Gastroesophageal sphincter (tissue), 4 donors: ENCODE measurements at regions not wholly inside any gene's neighbourhood (a gene's known extent, or its start where the extent isn't known, plus 50 kb on each side); places are given as distances from the start of the nearest gene placed in this dataset.
"Not testable (repeated sequence)": the region's sequence is repeated elsewhere in the genome, so short reads cannot be mapped to it uniquely, and the experiment has no call there.

Experiments used
- ATAC-seq: fragments of 150-250 bp; one replicate; pipeline ENCODE4 v1.9.1; 2016; ENCODE audit warnings: mild to moderate bottlenecking, moderate library complexity
- H3K27ac ChIP-seq, 4 donors: fragments of 200-600 bp; sonication (generic) in 3 of 4; 1 replicate in 3 of 4; 2 replicates in 1 of 4; pipeline ENCODE4 v1.5.1; 2016 to 2019
- H3K27me3 ChIP-seq: fragments of 200-600 bp; sonication (generic); one replicate; pipeline ENCODE4 v1.5.1; 2019
- H3K36me3 ChIP-seq, 2 donors: fragments of 200-600 bp; sonication (generic); one replicate each; pipeline ENCODE4 v1.5.1; 2019; ENCODE audit warnings: control low read depth in 1 of 2
- H3K4me1 ChIP-seq, 3 donors: fragments of 200-600 bp; sonication (generic); 1 replicate in 2 of 3; 2 replicates in 1 of 3; pipeline ENCODE4 v1.5.1; 2016 to 2019; ENCODE audit warnings: control low read depth in 2 of 3
- H3K4me3 ChIP-seq, 2 donors: fragments of 200-600 bp; sonication (generic); one replicate each; pipeline ENCODE4 v1.5.1; 2019; ENCODE audit warnings: mild to moderate bottlenecking in 1 of 2, moderate library complexity in 1 of 2
- H3K9me3 ChIP-seq, 3 donors: fragments of 200-600 bp; sonication (generic); one replicate each; pipeline ENCODE4 v1.5.1; 2017 to 2019; ENCODE audit warnings: control low read depth in 2 of 3
- EP300 ChIP-seq: sonication (generic); formaldehyde crosslinking; IDR thresholded peaks from one replicate; pipeline ENCODE4 v1.6.1; 2017; ENCODE audit warnings: antibody characterized with exemption, mild to moderate bottlenecking
- POLR2A ChIP-seq, 2 donors: fragments of 450-650 bp; IDR thresholded peaks; one replicate each; pipeline ENCODE4 v1.6.1; 2017; ENCODE audit warnings: antibody characterized with exemption in 2 of 2, mild to moderate bottlenecking in 2 of 2, moderate library complexity in 1 of 2
- POLR2AphosphoS5 ChIP-seq: sonication (generic); formaldehyde crosslinking; IDR thresholded peaks from one replicate; pipeline ENCODE4 v1.6.1; 2017; ENCODE audit warnings: antibody characterized with exemption
- WGBS, 2 donors: methylation state at CpG; one replicate each; pipeline ENCODE4 v1.1.5; 2018; ENCODE audit warnings: low coverage in 1 of 2; 5-methylcytosine and 5-hydroxymethylcytosine counted together
- TF ChIP-seq, protein P1 (sequence below), 4 experiments: fragments of 200-600 bp in 2 of 4; fragments of 450-650 bp in 2 of 4; sonication (generic) in 1 of 4; IDR thresholded peaks; one replicate each; pipeline ENCODE4 v1.5.1; 2017 to 2019; ENCODE audit warnings: antibody characterized with exemption in 4 of 4, mild to moderate bottlenecking in 2 of 4, moderate library complexity in 2 of 4

DNA sequence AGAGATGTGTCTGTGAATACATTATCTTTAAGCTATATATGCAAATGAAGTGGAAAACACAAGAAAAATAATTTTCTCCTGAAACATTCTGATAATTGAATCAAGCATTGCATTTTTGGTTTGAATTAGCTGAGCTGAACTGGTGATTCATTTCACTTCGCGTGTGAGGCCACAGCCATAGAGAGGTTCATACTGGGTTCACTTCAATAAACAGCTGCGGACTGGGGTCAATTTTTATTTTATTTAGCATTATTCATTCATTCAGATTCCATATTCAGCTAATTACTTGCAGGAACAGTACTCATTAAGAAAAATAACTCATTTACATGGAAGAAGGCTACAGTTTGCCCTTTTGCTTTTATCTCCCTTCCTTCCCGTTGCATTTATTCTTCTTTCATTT, 195.2 kb upstream of the LRIG3 start:
- 64 to 65% methylated on average over 4 of the region's 4 CpGs for WGBS, 2 donors
- H3K27me3 ChIP-seq: no peaks in the 10 kb centered on the region
- ATAC-seq: no peak
- TF ChIP-seq POLR2A (IDR thresholded peaks at IDR 0.05): no peak
- no peak for TF ChIP-seq POLR2AphosphoS5
- TF ChIP-seq EP300: no peak
- TF ChIP-seq, protein P1, sequence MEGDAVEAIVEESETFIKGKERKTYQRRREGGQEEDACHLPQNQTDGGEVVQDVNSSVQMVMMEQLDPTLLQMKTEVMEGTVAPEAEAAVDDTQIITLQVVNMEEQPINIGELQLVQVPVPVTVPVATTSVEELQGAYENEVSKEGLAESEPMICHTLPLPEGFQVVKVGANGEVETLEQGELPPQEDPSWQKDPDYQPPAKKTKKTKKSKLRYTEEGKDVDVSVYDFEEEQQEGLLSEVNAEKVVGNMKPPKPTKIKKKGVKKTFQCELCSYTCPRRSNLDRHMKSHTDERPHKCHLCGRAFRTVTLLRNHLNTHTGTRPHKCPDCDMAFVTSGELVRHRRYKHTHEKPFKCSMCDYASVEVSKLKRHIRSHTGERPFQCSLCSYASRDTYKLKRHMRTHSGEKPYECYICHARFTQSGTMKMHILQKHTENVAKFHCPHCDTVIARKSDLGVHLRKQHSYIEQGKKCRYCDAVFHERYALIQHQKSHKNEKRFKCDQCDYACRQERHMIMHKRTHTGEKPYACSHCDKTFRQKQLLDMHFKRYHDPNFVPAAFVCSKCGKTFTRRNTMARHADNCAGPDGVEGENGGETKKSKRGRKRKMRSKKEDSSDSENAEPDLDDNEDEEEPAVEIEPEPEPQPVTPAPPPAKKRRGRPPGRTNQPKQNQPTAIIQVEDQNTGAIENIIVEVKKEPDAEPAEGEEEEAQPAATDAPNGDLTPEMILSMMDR (IDR thresholded peaks at IDR 0.05): no peak
- H3K27ac ChIP-seq: no peak overlapping the region
- H3K9me3 ChIP-seq: no peaks in the 10 kb centered on the region
- no peak overlapping the region for H3K4me3 ChIP-seq
- H3K4me1 ChIP-seq: peaks cover 0 to 10% (median 4%) of the 10 kb centered on the region in 3 donors
- H3K36me3 ChIP-seq: no peaks in the 10 kb centered on the region

DNA sequence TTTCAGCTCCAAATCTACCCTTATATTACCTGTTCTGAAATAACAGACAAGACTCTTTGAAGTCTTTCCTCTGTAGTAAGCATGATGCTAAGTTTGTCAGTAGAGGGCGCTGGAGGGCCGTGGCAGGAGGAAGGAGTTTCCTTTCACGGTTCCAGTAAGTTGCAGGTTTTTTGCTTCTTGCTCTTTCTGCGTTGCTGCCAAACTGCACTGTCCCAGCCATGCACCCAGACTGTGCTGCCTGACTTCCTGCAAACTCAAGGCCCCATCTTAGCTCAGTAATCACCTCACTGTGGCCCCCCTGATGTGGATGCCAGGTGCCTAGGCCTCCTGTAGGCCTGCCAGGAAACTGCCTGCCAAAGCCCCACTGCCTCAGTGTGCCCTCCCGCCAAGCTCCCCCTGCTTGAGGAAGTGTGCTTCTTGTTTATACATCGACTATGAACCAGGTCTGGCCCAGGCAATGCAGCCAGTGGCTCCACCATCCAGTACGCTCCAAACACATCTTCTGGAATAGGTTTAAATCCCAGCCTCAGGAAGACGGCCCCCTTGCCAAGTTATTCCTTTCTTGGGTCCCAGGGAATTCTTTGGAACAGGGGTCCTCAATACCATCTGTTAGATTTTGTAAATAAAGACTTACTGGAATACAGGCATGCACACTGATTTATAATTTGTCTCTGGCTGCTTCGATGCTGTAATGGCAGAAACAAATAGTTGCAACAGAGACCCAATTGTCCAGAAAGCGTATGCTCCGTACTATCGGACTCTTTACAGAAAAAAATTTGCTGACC, 193.7 kb upstream of the LRIG3 start:
- 45 to 75% methylated on average over 6 to 12 of the region's 12 CpGs for WGBS, 2 donors
- peak overlapping the region in 2 of 4 donors; percentile 8 to 31 for H3K27ac ChIP-seq
- H3K4me3 ChIP-seq: no peak overlapping the region
- ATAC-seq: peak; percentile 74
- peaks cover 0 to 10% (median 4%) of the 10 kb centered on the region in 3 donors for H3K4me1 ChIP-seq
- TF ChIP-seq, protein P1 (IDR thresholded peaks at IDR 0.05): peak; percentile 80 to 89 (median 85)
- no peak for TF ChIP-seq POLR2A (IDR thresholded peaks at IDR 0.05)
- H3K27me3 ChIP-seq: no peaks in the 10 kb centered on the region
- H3K9me3 ChIP-seq: no peaks in the 10 kb centered on the region
- no peaks in the 10 kb centered on the region for H3K36me3 ChIP-seq

DNA sequence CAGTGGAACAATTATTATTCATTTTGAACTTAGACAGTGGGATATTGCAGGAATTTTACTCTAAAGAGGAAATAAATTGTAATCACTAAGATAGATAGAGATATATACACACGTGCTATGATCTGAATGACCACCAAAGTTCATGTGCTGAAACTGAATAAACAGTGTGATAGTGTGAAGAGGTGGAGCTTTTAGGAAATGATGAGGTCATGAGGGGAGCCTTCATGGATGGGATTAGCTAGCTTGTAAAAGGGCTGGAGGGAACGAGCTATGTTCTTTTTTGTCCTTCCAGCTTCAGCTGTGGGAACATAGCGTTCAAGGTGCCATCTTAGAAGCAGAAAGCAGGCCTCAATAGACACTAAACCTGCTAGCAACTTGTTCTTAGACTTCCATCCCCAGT, 191.5 kb upstream of the LRIG3 start:
- no peak for TF ChIP-seq POLR2AphosphoS5
- TF ChIP-seq POLR2A (IDR thresholded peaks at IDR 0.05): no peak
- TF ChIP-seq, protein P1 (IDR thresholded peaks at IDR 0.05): no peak
- no peak for TF ChIP-seq EP300
- no peaks in the 10 kb centered on the region for H3K36me3 ChIP-seq
- H3K27me3 ChIP-seq: no peaks in the 10 kb centered on the region
- WGBS, 2 donors: 55 to 84% methylated on average over 2 to 3 of the region's 3 CpGs
- no peaks in the 10 kb centered on the region for H3K9me3 ChIP-seq
- peaks cover 0 to 10% (median 4%) of the 10 kb centered on the region in 3 donors for H3K4me1 ChIP-seq
- H3K4me3 ChIP-seq: no peak overlapping the region
- H3K27ac ChIP-seq: no peak overlapping the region
- no peak for ATAC-seq

DNA sequence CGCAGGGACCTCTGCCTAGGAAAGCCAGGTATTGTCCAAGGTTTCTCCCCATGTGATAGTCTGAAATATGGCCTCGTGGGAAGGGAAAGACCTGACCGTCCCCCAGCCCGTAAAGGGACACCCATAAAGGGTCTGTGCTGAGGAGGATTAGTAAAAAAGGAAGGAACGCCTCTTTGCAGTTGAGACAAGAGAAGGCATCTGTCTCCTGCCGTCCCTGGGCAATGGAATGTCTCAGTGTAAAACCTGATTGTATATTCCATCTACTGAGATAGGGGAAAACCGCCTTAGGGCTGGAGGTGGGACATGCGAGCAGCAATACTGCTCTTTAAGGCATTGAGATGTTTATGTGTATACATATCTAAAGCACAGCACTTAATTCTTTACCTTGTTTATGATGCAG, 188.2 kb upstream of the LRIG3 start:
- ATAC-seq, H3K36me3 ChIP-seq, H3K4me1 ChIP-seq, H3K4me3 ChIP-seq, H3K9me3 ChIP-seq, H3K27me3 ChIP-seq, H3K27ac ChIP-seq: not testable (repeated sequence)
- WGBS, 2 donors: 67 to 91% methylated on average over 1 to 6 of the region's 8 CpGs

DNA sequence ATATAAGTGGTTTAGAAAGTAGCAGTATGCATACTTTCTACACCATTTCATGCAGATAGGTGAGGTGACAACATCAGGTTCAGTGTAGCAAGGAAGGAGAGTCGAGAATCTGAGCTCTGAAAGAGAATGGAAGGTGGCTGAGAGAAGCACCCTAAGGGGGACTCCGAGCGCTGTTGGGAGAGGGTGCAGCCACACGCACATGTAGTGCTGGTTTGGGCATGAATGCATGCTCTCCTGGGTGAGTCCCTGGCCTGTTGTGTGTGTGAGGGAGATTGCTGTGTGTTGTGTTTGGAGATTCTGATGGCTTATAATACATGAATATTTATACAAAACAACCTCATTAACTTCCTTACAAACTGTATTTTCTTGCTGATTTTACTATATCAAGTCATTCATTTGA, 180.3 kb upstream of the LRIG3 start:
- H3K27ac ChIP-seq: no peak overlapping the region
- no peaks in the 10 kb centered on the region for H3K36me3 ChIP-seq
- H3K4me1 ChIP-seq: no peaks in the 10 kb centered on the region
- no peaks in the 10 kb centered on the region for H3K27me3 ChIP-seq
- no peak for ATAC-seq
- no peaks in the 10 kb centered on the region for H3K9me3 ChIP-seq
- 88 to 97% methylated on average over 3 to 4 of the region's 4 CpGs for WGBS, 2 donors
- no peak overlapping the region for H3K4me3 ChIP-seq
- TF ChIP-seq, protein P1 (IDR thresholded peaks at IDR 0.05): no peak
- TF ChIP-seq POLR2A (IDR thresholded peaks at IDR 0.05): no peak
- TF ChIP-seq EP300: no peak
- TF ChIP-seq POLR2AphosphoS5: no peak
